NCI-H345 (cell line): ENCODE measurements at regions not wholly inside any gene's neighbourhood (a gene's known extent, or its start where the extent isn't known, plus 50 kb on each side); places are given as distances from the start of the nearest gene placed in this dataset.
"Not testable (repeated sequence)": the region's sequence is repeated elsewhere in the genome, so short reads cannot be mapped to it uniquely, and the experiment has no call there.

Experiments used
- DNase-seq: peaks from one replicate; lab custom pipeline; 2025; lab: John Stamatoyannopoulos, UW

- no peak for DNase-seq
Measured at GRCh38 chr4:131649227-131649626, 1499.9 kb upstream of the PCDH10 start.

DNA sequence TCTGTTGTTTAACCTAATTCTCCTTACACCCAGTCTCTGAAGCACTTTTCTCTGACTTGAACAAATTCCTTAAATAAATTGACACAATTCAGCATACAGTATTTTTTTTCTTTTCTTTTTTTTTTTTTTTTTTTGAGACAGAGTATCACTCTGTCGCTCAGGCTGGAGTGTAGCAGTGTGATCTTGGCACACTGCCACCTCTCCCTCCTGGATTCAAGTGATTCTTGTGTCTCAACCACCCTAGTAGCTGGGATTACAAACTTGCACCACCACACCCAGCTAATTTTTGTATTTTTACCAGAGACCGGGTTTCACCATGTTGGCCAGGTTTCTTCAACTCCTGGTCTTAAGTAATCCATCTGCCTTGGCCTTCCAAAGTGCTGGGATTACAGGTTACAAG lies 1498.1 kb upstream of the PCDH10 start:
- no peak for DNase-seq

DNA sequence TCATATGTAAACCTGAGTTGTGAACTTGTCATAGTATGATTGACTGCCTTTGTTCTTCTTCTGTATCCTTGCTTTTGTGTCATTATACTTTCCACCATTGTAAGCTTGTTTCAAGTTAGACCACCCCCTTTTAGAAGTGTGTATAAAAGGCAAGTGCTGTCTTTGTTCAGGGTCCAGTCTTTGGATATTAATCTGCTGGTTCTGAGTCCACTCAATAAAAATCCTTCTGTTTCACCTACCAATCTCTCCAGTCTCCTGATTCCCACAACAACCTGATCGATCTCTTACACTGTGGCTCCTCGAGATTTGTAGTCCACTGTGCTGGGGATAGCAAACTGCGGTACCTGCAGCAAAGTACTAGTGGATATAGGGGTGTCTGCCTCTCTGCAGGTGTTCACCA lies 1465.8 kb upstream of the PCDH10 start:
- not testable (repeated sequence) for DNase-seq

DNA sequence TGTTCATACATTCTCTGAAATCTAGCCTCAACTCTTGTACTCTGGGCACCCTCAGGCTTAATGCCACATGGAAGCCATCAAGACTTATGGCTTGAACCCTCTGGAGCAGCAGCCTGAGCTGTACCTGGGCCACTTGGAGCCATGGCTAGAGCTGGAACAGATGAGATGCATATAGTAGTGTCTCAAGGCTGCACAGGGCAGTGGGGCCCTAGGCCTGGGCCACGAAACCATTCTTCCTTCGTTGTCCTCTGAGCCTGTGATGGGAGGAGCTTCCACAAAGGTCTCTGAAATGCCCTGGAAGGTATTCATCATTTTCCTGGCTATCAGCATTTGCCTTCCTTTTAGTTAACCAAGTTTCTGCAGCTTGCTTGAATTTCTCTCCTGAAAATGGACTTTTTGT lies 1427.2 kb upstream of the PCDH10 start:
- no peak for DNase-seq

DNA sequence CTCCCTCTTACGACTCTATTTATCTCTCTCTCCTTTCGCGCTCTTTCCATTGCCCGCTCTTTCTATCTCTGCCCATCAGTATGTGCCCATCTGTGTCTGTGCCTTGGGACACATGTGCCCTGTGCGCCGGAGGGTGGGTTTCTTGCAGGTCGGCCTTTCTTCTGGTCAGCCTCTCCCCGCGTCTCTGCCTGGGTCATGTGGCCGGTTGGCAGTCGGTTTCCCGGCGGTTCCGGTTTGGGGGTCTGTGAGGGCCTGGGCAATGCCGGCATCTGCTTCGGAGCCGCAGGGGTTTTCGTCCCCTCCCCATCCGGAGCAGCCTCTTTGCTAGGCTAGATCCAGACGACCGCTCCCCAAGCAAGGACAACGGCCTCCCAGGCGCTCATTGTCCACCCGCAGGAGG lies 1426.0 kb upstream of the PCDH10 start:
- DNase-seq = not testable (repeated sequence)

GRCh38 chr4:131724847-131725246 lies 1424.2 kb upstream of the PCDH10 start:
- peak; percentile 31 for DNase-seq

DNA sequence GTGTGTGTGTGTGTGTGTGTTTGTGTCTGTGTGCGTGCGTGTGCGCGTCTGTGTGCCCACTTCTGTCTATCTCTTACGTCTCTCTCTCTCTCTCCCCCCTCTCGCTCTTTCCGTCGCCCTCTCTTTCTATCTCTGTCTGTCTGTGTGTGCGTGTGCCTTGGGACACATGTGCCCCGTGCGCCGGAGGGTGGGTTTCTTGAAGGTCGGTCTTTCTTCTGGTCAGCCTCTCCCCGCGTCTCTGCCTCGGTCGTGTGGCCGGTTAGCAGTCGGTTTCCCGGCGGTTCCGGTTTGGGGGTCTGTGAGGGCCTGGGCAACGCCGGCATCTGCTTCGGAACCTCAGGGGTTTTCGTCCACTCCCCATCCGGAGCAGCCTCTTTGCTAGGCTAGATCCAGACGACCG lies 1423.6 kb upstream of the PCDH10 start:
- DNase-seq = not testable (repeated sequence)

GRCh38 chr4:131726940-131727339 lies 1422.2 kb upstream of the PCDH10 start:
- not testable (repeated sequence) for DNase-seq

DNA sequence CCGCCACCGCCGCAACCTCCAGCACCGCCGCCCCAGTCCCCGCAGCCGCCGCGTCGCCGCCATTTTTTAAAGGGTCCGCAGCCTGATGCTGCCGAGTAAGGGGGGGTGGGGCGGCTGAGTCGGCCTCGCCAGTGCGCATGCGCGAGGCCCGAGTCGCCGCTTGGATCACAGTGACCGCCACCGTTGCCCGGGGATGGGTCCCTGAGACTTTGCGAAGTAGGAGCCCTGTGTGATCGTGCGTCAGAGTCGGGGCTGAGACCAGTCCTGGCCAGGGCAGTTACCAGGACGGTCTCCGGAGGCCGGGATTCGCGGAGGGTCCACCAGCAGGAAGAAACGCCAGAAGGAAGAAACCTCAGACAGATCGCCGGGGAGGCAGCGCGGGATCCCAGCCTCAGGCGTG lies 1421.7 kb upstream of the PCDH10 start:
- not testable (repeated sequence) for DNase-seq

GRCh38 chr4:131729205-131729604 lies 1419.9 kb upstream of the PCDH10 start:
- not testable (repeated sequence) for DNase-seq

DNA sequence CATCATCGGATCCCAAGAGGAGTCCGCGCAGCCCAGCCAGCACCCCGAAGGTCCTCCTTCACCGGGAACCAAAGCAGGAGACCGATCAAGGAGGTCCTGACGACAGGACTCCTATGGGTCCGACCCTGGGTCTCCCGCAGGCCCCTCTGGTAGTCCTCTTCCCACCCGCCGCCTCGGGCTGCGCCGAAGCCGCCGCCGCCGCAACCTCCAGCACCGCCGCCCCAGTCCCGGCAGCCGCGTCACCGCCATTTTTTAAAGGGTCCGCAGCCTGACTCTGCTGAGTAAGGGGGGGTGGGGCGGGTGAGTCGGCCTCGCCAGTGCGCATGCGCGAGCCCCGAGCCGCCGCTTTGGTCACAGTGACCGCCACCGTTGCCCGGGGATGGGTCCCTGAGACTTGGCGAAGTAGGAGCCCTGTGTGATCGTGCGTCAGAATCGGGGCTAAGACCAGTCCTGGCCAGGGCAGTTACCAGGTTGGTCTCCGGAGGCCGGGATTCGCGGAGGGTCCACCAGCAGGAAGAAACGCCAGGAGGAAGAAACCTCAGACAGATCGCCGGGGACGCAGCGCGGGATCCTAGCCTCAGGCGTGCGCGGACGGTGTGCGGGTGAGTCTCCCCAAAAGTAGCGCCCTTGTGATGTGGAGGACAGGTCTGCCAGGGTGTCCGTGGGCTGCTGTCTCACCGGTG lies 1419.2 kb upstream of the PCDH10 start:
- not testable (repeated sequence) for DNase-seq

GRCh38 chr4:131730574-131730973 lies 1418.5 kb upstream of the PCDH10 start:
- not testable (repeated sequence) for DNase-seq

- not testable (repeated sequence) for DNase-seq
Measured at GRCh38 chr4:131732034-131732630, 1417.0 kb upstream of the PCDH10 start.

DNA sequence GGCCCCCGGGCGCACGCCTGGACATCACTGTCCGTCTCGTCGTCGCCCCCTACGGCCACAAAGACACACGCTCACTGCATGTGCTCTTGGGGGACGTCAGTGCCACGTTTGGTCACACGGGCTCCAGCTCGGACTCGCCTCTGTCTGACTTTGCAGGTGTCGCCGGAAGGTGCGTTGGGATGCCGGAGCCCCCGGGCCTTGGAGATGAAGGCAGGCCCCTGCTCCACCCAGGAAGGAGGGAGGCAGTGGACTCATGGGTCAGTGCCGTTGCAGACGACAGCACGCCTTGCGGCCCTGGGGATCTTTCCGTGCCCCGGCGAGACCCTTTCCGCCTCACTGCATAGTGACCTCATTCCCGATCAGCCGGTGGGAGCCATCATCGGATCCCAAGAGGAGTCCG lies 1414.8 kb upstream of the PCDH10 start:
- not testable (repeated sequence) for DNase-seq

DNA sequence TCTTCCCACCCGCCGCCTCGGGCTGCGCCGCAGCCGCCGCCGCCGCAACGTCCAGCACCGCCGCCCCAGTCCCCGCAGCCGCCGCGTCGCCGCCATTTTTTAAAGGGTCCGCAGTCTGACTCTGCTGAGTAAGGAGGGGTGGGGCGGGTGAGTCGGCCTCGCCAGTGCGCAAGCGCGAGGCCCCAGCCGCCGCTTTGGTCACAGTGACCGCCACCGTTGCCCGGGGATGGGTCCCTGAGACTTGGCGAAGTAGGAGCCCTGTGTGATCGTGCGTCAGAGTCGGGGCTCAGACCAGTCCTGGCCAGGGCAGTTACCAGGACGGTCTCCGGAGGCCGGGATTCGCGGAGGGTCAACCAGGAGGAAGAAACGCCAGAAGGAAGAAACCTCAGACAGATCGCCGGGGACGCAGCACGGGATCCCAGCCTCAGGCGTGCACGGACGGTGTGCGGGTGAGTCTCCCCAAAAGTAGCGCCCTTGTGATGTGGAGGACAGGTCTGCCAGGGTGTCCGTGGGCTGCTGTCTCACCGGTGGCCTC lies 1414.2 kb upstream of the PCDH10 start:
- DNase-seq = not testable (repeated sequence)

- not testable (repeated sequence) for DNase-seq
Measured at GRCh38 chr4:131738991-131739390, 1410.1 kb upstream of the PCDH10 start.

GRCh38 chr4:131741836-131742235 lies 1407.3 kb upstream of the PCDH10 start:
- DNase-seq = not testable (repeated sequence)

GRCh38 chr4:131742536-131743205 lies 1406.4 kb upstream of the PCDH10 start:
- DNase-seq = not testable (repeated sequence)

GRCh38 chr4:131743348-131743747 lies 1405.7 kb upstream of the PCDH10 start:
- not testable (repeated sequence) for DNase-seq

DNA sequence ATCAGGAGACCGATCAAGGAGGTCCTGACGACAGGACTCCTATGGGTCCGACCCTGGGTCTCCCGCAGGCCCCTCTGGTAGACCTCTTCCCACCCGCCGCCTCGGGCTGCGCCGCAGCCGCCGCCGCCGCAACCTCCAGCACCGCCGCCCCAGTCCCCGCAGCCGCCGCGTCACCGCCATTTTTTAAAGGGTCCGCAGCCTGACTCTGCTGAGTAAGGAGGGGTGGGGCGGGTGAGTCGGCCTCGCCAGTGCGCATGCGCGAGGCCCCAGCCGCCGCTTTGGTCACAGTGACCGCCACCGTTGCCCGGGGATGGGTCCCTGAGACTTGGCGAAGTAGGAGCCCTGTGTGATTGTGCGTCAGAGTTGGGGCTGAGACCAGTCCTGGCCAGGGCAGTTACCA lies 1401.9 kb upstream of the PCDH10 start:
- DNase-seq = not testable (repeated sequence)

DNA sequence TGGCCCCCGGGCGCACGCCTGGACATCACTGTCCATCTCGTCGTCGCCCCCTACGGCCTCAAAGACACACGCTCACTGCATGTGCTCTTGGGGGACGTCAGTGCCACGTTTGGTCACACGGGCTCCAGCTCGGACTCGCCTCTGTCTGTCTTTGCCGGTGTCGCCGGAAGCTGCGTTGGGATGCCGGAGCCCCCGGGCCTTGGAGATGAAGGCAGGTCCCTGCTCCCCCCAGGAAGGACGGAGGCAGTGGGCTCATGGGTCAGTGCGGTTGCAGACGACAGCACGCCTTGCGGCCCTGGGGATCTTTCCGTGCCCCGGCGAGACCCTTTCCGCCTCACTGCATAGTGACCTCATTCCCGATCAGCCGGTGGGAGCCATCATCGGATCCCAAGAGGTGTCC lies 1399.9 kb upstream of the PCDH10 start:
- not testable (repeated sequence) for DNase-seq

- not testable (repeated sequence) for DNase-seq
Measured at GRCh38 chr4:131750006-131750405, 1399.1 kb upstream of the PCDH10 start.

DNA sequence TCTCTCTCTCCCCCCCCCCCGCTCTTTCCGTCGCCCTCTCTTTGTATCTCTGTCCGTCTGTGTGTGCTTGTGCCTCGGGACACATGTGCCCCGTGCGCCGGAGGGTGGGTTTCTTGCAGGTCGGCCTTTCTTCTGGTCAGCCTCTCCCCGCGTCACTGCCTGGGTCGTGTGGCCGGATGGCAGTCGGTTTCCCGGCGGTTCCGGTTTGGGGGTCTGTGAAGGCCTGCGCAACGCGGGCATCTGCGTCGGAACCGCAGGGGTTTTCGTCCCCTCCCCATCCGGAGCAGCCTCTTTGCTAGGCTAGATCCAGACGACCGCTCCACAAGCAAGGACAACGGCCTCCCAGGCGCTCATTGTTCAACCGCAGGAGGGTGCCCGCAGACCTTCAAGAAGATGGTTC lies 1398.6 kb upstream of the PCDH10 start:
- DNase-seq = not testable (repeated sequence)
